EL (cell line): ENCODE measurements at regions not wholly inside any gene's neighbourhood (a gene's known extent, or its start where the extent isn't known, plus 50 kb on each side); places are given as distances from the start of the nearest gene placed in this dataset.
"Not testable (repeated sequence)": the region's sequence is repeated elsewhere in the genome, so short reads cannot be mapped to it uniquely, and the experiment has no call there.

Experiments
- DNase-seq: peaks from one replicate; pipeline ENCODE4 v3.0.0-alpha.2; 2016

- not testable (repeated sequence) for DNase-seq
Measured at GRCh38 chr2:132068407-132068806, 93.3 kb downstream of the ANKRD30BL start.

- DNase-seq: not testable (repeated sequence)
Measured at GRCh38 chr2:132065391-132065790, 96.4 kb downstream of the ANKRD30BL start.

DNA sequence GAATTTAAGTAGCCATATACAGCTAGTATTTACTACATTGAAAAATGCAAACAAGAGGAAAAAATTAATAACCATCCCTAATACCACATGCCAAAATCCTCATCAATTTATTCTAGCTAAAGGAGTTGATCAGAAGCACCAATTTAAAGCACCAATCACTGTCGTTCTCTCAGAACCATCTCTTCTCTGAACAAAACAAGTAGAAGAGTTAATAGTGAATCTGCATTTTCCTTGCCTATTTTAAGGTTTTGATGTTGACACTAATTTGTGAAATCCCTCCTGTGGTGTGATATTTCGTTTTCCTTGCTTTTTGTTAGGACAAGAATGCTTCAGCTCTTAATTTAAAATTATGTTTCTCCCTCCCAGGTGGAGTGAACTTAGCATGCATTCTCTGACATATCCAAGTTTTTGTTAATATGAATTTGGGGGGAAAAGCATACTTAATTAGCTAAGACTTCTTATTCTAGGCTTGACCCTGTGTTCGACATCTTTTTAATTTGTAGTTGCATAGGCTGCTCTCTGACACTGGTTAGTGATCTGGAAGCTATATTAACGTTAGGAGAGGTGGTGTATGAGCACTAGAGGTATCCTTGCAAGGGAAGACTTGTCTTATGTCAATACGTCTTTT, 122.0 kb downstream of the ANKRD30BL start:
- DNase-seq: not testable (repeated sequence)

DNA sequence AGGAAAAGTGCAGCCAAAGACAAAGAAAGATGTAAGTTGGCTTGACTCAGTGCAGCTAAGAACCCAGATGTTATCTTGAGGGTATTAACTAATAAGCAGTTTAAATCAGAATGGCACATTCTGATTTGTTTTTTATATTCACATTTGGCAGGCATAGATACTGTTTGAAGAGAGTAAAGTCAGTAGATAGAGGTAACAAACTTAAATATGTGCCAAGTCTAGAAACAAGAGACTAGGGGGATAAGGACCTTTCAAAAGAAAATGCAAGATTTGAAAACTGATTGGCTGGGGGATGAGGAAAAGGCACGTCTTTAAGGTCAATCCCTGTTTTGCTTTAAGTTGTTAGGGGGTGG, 122.9 kb downstream of the ANKRD30BL start:
- not testable (repeated sequence) for DNase-seq

DNA sequence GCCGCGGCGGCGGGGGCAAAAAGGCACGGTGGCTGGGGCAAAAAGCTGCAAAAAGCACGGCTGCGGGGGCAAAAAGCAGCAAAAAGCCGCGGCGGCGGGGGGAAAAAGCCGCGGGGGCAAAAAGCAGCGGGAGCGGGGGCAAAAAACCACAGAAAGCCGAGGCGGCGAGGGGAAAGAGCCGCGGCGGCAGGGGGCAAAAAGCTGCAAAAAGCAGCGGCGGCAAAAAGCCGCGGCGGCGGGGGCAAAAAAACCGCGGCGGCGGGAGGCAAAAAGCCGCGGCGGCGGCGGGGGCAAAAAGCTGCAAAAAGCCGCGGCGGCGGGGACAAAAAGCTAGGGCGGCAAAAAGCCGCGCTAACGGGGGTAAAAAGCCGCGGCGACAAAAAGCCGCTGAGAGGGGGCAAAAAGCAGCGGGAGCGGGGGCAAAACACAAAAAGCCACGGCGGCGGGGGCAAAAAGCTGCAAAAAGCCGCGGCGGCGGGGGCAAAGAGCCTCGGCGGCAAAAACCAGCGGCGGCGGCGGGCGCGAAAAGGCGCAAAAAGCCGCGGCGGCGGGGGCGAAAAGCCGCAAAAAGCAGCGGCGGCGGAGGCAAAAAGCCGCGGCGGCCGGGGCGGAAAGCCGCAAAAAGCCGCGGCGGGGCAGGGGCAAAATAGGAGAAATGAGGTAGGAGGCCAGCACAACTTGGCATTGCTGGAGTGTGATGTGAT, 123.4 kb downstream of the ANKRD30BL start:
- DNase-seq: peak; percentile 1

DNA sequence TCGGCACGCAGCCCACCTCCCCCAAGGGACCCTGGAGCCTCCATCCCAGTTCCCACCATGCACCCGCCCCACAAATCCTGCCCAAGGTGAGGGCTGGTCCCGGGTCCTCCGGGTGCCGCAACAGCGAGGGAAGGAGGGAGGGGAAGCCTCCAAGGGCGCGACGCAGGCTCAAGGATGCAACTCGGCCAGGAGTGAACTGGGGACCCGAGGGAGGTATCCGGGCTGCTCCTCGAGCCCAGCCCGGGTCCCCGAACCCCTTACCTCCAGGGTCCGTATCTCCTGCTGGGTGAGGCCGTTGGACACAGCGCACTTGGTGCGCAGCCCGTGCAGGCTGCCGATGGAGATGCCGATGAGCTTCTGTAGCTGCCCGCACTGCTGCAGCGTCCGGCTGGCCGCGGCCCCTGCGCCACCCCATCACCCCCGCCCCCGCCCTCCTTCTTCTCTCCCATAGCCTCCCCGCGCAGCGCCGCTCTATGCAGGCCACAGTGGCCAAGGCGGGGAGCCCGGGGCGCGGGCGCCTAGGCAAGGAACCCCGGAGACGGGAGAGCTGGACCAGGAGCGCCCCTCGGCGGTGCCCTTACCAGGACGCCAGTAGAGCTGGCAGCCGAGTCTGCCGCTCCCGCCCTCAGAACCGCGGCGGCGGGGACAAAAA, 124.1 kb downstream of the ANKRD30BL start:
- DNase-seq: peak; percentile 1

GRCh38 chr2:132034646-132035045, 127.1 kb downstream of the ANKRD30BL start:
- no peak for DNase-seq

- DNase-seq: no peak
Measured at GRCh38 chr2:132033949-132034348, 127.8 kb downstream of the ANKRD30BL start.

DNA sequence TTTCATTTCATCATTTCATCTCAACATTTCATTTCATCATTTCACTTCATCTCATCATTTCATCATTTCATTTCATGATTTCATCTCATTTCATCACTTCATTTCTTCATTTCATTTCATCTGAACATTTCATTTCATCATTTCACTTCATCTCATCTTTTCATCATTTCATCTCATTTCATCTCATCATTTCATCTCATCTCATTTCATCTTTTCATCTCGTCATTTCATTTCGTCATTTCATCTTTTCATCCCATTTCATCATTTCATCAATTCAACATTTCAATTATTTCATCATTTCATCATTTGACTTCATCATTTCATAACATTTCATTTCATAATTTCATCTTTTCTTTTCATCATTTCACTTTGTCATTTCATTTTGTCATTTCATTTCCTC, 128.4 kb downstream of the ANKRD30BL start:
- DNase-seq: no peak

DNA sequence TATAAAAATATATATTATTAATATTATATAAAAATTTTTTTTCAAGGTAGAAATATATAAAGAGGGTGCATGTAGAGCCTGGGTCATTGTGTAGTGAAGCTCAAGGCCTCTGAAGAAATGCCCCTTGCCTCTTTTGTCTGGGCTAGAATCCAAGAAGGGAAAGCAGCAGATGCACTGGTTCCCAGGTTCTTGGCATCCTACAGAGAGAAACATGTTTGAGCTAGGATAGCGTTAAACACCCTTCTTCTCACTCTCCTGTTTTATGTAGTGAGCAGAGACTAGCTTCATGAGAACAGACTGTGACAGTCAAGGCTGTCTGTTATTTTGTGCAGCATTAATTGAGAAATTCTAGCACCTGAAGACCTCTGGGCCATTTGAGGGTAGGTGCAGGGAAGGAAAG, 149.7 kb downstream of the ANKRD30BL start:
- not testable (repeated sequence) for DNase-seq

GRCh38 chr2:132009874-132010521, 151.8 kb downstream of the ANKRD30BL start:
- peak; percentile 9 for DNase-seq

DNA sequence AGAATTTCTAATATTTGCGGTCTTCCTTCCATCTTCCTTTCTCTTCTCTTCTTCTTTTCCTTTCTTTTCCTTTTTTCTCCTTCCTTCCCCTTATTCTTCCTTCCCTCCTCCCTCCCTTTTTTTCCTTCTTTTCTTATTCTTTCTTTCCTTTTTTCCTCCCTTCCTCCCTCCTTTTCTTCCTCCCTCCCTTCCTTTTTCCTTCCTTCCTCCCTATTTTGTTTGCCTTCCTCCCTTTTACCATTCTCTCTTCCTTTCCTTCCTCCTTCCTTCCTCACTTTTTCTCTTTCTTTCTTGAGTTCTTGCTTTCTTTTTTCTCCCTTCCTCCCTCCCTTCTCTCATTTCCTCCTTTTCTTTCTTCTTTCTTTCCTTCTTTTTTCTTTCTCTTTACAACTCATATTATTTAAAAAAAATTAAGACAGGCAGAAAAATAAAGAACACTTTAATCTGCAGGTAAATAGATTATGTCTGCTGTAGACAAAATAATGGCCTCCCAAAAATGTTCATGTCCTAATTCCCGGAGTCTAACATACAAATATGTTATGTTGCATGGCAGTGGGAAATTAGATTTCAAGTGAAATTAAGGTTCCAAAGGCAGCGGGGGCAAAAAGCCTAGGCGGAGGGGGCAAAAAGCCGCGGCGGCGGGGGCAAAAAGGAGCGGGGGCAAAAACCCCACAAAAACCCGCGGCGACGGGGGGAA, 152.4 kb downstream of the ANKRD30BL start:
- DNase-seq: no peak

GRCh38 chr2:131990751-131991150, 171.0 kb downstream of the ANKRD30BL start:
- DNase-seq: not testable (repeated sequence)

GRCh38 chr2:131966671-131967070, 195.1 kb downstream of the ANKRD30BL start:
- not testable (repeated sequence) for DNase-seq

- DNase-seq: no peak
Measured at GRCh38 chr2:131966256-131966655, 195.5 kb downstream of the ANKRD30BL start.

- DNase-seq: not testable (repeated sequence)
Measured at GRCh38 chr2:131958019-131958609, 203.6 kb downstream of the ANKRD30BL start.

- not testable (repeated sequence) for DNase-seq
Measured at GRCh38 chr2:131948641-131949040, 213.1 kb downstream of the ANKRD30BL start.

- peak; percentile 38 for DNase-seq
Measured at GRCh38 chr2:131923287-131923686, 238.5 kb downstream of the ANKRD30BL start.

- DNase-seq: peak; percentile 18
Measured at GRCh38 chr2:131922854-131923253, 238.9 kb downstream of the ANKRD30BL start.
